ENCODE measurements at regions not wholly inside any gene's neighbourhood (a gene's known extent, or its start where the extent isn't known, plus 50 kb on each side); places are given as distances from the start of the nearest gene placed in this dataset.

DNA sequence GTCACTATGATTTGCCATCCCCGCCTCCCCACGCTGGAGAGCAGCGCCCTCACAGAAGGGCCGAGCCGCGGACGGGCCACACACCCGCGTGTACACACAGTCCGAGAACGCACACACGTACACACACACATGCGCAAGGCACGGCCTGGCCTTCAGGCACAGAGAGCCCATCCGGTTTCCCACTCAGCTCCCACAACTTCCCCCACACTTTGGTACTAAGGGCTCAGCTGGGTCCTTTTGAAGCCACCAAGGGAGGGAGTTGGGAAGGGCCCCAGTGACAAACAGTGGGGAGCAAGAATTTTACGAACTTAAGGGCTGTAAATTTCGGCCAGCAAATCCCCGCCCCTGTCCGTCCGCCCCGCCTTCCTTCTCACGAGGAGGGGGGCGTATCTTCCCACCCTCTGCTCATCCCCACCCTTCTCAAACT, 133.3 kb upstream of the HAND1 start:
- no peak for TF ChIP-seq POLR2A (IDR thresholded peaks at IDR 0.05)
- TF ChIP-seq, protein P1, sequence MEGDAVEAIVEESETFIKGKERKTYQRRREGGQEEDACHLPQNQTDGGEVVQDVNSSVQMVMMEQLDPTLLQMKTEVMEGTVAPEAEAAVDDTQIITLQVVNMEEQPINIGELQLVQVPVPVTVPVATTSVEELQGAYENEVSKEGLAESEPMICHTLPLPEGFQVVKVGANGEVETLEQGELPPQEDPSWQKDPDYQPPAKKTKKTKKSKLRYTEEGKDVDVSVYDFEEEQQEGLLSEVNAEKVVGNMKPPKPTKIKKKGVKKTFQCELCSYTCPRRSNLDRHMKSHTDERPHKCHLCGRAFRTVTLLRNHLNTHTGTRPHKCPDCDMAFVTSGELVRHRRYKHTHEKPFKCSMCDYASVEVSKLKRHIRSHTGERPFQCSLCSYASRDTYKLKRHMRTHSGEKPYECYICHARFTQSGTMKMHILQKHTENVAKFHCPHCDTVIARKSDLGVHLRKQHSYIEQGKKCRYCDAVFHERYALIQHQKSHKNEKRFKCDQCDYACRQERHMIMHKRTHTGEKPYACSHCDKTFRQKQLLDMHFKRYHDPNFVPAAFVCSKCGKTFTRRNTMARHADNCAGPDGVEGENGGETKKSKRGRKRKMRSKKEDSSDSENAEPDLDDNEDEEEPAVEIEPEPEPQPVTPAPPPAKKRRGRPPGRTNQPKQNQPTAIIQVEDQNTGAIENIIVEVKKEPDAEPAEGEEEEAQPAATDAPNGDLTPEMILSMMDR (IDR thresholded peaks at IDR 0.05), result no peak

Data from vagina (tissue), 2 donors.